GM21528 (cell line): ENCODE measurements at regions not wholly inside any gene's neighbourhood (a gene's known extent, or its start where the extent isn't known, plus 50 kb on each side); places are given as distances from the start of the nearest gene placed in this dataset.

Source experiments
- ATAC-seq: cut with Tn5 transposase; IDR thresholded peaks from one replicate; pipeline ENCODE4 v1.9.1; 2021; ENCODE audit warnings: mild to moderate bottlenecking, moderate library complexity; ENCODE audit not compliant: unreplicated experiment, low FRiP score

DNA sequence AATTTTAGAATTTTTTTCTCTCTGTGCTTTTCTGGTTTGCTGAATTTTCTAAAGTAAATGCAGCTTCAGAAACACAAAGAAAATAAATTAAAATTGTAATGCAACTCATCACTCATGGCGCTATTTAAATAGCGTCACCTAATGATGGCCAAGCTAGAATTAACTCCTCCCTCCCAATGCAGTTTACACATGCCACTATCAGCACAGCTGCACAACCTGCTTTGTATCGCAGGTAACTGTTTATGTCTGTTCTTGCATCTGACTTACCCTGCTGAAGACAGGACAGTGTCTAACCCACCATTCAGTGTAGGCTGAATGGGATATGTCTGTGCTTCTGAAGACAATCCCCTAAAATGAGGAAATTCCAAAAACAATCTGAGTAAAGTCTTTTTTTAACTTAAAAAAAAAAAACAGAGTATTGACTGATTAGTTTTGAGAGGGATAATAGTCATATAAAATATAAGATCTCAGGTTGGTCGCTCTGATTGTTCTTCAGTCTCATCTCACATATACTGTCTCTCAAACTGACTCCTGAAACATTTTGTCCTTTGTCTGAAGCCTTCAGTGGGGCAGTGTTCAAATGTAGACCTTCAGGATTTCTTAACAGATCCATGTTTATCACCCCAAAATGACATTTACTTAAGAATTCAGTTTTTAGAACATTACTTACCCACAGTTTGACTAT is 271.4 kb downstream of the ZEB2 start:
- no peak for ATAC-seq

- ATAC-seq = no peak
Observed at GRCh38 chr2:144244938-144245337, 275.0 kb downstream of the ZEB2 start.

GRCh38 chr2:144242311-144242710 is 277.6 kb downstream of the ZEB2 start:
- ATAC-seq = no peak

DNA sequence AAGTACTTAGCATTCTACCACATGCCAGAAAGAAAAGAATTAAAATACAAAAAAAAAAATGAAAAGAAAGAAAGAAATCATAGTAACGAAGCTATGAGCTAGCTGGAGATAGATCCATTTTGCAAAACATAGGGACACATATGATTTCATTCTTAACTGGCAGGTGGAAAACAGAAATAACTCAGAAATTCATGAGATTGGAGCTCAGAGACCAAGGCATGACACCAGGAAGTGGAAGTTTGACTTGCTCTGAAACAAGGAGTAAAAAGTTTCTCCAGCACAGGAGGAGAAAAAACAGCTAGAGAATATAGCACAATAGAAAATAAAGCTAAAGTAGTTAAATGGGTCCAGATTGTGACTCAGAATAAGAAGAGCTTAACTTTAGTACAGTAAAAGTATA is 278.1 kb downstream of the ZEB2 start:
- no peak for ATAC-seq

- peak; percentile 93 for ATAC-seq
Observed at GRCh38 chr2:144240656-144241339, 279.1 kb downstream of the ZEB2 start.

GRCh38 chr2:144239726-144240125 is 280.2 kb downstream of the ZEB2 start:
- ATAC-seq = no peak

- no peak for ATAC-seq
Observed at GRCh38 chr2:144239306-144239705, 280.6 kb downstream of the ZEB2 start.

- ATAC-seq = no peak
Observed at GRCh38 chr2:144237830-144238627, 281.9 kb downstream of the ZEB2 start.

DNA sequence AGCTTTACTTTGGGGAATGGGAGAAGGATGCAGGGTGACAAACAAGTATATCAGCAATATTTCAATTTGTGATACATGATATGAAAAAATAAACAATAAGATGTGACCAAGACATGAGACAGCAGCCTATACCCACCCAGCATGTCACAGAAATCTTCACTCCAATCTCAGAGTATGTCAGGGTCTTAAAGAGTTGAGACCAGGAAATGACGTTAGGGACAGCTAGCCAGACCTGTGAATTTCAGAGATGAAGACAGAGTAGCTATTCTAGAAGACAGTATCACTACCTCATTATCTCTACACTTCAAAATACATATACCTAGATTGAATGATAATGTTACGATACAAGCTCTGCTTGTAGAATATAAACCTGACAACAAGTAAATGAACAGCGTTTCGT is 282.8 kb downstream of the ZEB2 start:
- no peak for ATAC-seq

DNA sequence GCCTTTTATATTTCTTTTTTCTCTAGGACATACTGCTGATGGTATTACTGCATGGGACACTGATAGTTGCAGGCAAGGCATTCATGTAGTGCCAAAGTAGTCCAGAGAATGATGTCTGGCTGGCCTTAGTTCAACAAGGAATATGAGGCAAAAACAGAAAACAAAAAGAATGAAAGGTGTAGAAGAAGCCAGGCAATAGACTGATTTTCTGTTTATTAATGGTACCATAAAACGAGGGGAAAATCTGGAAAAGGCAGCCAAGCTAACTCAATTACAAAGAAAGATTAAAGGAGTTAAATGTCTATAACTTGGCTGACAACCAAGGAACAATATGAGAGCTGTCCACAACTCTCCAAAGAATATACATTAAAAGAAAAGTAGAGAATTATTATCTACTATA is 284.9 kb downstream of the ZEB2 start:
- no peak for ATAC-seq

GRCh38 chr2:144234542-144234871 is 285.4 kb downstream of the ZEB2 start:
- ATAC-seq = no peak

GRCh38 chr2:144233733-144234541 is 286.0 kb downstream of the ZEB2 start:
- no peak for ATAC-seq

GRCh38 chr2:144233317-144233716 is 286.6 kb downstream of the ZEB2 start:
- ATAC-seq = no peak

DNA sequence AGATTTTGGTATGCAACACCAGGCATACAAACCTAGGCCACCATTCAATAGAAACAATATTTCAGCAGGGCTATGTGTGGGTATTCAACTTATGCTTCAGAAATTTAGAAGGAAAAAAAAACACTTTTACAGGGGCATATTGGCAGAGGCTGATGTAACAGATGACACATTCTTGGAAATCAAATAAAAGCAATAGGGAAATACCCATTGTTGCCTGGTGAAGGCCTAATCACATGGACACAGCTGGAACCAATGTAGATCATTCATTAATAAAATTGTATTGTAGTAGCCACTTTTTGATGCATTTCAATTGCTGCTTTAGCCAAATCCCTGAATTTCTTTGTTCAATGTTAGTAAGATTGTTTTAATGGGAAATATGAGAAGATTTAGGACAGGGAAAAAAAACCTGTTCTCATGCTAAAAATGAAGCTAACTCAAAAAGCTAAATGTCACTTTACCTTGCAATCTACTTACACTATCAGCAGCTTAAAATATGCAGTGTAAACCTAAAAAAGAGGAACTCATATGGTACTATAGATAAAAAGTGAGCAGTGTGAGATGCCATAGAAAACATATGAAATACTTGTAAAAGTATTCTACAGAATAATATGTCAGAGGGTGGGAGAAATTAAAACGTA is 289.4 kb downstream of the ZEB2 start:
- no peak for ATAC-seq

GRCh38 chr2:144230033-144230432 is 289.9 kb downstream of the ZEB2 start:
- ATAC-seq = no peak

DNA sequence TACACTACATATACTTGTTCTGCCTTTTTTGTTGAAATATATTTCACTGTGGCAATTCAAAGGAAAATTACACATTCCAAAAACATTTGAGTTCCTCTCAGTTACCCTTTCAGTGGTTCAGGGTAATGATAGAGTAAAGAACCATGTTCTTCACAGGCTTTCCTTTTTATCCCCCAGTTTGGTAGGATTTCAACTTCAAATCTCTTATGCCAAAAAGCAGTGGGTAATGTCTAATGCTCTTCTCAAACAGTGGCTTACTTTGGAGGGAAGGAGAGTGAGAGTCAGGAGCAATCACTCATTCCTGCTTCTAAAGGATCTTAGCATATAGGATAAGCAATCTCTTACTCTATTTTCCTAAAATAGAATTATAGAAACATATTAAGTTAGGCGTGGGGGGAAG is 290.6 kb downstream of the ZEB2 start:
- no peak for ATAC-seq

- ATAC-seq = no peak
Observed at GRCh38 chr2:144227427-144228105, 292.4 kb downstream of the ZEB2 start.

GRCh38 chr2:144225076-144225475 is 294.8 kb downstream of the ZEB2 start:
- no peak for ATAC-seq

GRCh38 chr2:144224472-144224871 is 295.4 kb downstream of the ZEB2 start:
- ATAC-seq = no peak

GRCh38 chr2:144219979-144220378 is 299.9 kb downstream of the ZEB2 start:
- no peak for ATAC-seq
